ENCODE measurements at regions not wholly inside any gene's neighbourhood (a gene's known extent, or its start where the extent isn't known, plus 50 kb on each side); places are given as distances from the start of the nearest gene placed in this dataset.
"Not testable (repeated sequence)": the region's sequence is repeated elsewhere in the genome, so short reads cannot be mapped to it uniquely, and the experiment has no call there.

DNA sequence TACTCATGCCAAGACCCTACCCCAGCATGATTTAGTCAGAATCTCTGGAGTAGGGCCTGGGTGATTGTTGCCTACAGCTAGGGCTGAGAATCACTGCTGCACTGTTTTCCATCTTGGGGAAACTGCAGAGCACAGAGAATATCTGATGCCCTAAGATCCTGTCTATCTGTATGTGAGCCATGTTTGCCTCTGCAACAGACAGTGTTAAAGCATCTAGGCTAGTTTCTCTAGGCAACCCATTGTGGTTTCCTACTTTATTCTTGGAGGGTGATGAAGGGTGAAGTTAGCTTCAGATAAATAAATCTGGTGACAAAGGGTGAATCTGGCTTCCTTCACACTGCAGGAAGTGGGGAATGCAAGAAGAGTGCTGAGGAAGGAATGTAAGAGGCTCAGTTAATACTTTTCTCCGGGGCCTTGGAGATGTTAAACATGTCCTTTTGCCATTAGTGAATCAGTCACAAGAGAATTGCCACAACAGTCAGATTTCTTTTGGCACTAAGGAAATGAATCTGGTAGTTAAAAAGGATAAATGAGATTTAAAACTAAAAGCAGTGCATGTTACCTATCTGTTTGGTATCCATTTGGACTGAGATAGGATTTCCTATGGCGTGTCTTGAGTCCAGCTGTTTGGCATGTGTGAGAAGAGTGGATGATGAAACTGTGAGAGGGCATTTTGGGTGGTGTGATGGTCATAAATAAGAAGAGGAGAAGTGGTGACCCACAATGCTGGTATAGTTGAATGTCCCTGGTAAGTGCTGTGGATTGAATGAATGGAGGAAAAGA lies 119.6 kb upstream of the IKBKE start:
- TF ChIP-seq, protein P1, sequence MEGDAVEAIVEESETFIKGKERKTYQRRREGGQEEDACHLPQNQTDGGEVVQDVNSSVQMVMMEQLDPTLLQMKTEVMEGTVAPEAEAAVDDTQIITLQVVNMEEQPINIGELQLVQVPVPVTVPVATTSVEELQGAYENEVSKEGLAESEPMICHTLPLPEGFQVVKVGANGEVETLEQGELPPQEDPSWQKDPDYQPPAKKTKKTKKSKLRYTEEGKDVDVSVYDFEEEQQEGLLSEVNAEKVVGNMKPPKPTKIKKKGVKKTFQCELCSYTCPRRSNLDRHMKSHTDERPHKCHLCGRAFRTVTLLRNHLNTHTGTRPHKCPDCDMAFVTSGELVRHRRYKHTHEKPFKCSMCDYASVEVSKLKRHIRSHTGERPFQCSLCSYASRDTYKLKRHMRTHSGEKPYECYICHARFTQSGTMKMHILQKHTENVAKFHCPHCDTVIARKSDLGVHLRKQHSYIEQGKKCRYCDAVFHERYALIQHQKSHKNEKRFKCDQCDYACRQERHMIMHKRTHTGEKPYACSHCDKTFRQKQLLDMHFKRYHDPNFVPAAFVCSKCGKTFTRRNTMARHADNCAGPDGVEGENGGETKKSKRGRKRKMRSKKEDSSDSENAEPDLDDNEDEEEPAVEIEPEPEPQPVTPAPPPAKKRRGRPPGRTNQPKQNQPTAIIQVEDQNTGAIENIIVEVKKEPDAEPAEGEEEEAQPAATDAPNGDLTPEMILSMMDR (conservative IDR thresholded peaks at IDR 0.05): not testable (repeated sequence)
- not testable (repeated sequence) for TF ChIP-seq ZFX (IDR thresholded peaks at IDR 0.05)
